ENCODE measurements at regions not wholly inside any gene's neighbourhood (a gene's known extent, or its start where the extent isn't known, plus 50 kb on each side); places are given as distances from the start of the nearest gene placed in this dataset.
A peak's percentile ranks its signal among the peaks of the same experiment; 100 is the strongest.

- no peak for DNase-seq (ENCODE audit: low spot score in 2 of 2)
- peak overlapping the region in 1 of 4 donors; percentile 2 for H3K27ac ChIP-seq
- WGBS, 2 donors: 62 to 66% methylated on average over 11 of the region's 11 CpGs
- no peaks in the 10 kb centered on the region for H3K27me3 ChIP-seq
- no peak overlapping the region for H3K4me3 ChIP-seq
- no peaks in the 10 kb centered on the region for H3K9me3 ChIP-seq
- H3K4me1 ChIP-seq: peaks cover 0 to 20% (median 3%) of the 10 kb centered on the region in 4 donors
- H3K36me3 ChIP-seq: no peaks in the 10 kb centered on the region
- TF ChIP-seq EP300 (IDR thresholded peaks at IDR 0.05) (no peak), CTCF (IDR thresholded peaks at IDR 0.05) (no peak), POLR2A (IDR thresholded peaks at IDR 0.05) (no peak)
Measured at GRCh38 chr2:200159829-200160781, 146.4 kb upstream of the SPATS2L start.

GRCh38 chr2:200161458-200161857 lies 145.0 kb upstream of the SPATS2L start:
- Histone ChIP-seq H3K36me3 (no peaks in the 10 kb centered on the region), H3K27me3 (no peaks in the 10 kb centered on the region), H3K4me3 (no peak overlapping the region), H3K9me3 (peaks cover 0 to 6% (median 0%) of the 10 kb centered on the region in 4 donors), H3K4me1 (peaks cover 0 to 13% (median 0%) of the 10 kb centered on the region in 4 donors), H3K27ac (no peak overlapping the region)
- DNase-seq (ENCODE audit: low spot score in 2 of 2): no peak
- TF ChIP-seq POLR2A (IDR thresholded peaks at IDR 0.05) (no peak), EP300 (IDR thresholded peaks at IDR 0.05) (no peak), CTCF (IDR thresholded peaks at IDR 0.05) (no peak)
- WGBS, 2 donors: 94 to 97% methylated on average over 3 of the region's 3 CpGs

GRCh38 chr2:200165687-200166086 lies 140.8 kb upstream of the SPATS2L start:
- H3K4me3 ChIP-seq: no peak overlapping the region
- H3K9me3 ChIP-seq: peaks cover 0 to 6% (median 0%) of the 10 kb centered on the region in 4 donors
- TF ChIP-seq EP300 (IDR thresholded peaks at IDR 0.05): no peak
- TF ChIP-seq CTCF (IDR thresholded peaks at IDR 0.05): no peak
- TF ChIP-seq POLR2A (IDR thresholded peaks at IDR 0.05): no peak
- H3K27ac ChIP-seq: no peak overlapping the region
- H3K4me1 ChIP-seq: no peaks in the 10 kb centered on the region
- H3K27me3 ChIP-seq: no peaks in the 10 kb centered on the region
- DNase-seq (ENCODE audit: low spot score in 2 of 2): no peak
- 96 to 100% methylated on average over 1 of the region's 1 CpG for WGBS, 2 donors
- no peaks in the 10 kb centered on the region for H3K36me3 ChIP-seq

GRCh38 chr2:200168641-200169555 lies 137.6 kb upstream of the SPATS2L start:
- Histone ChIP-seq H3K4me3 (no peak overlapping the region), H3K4me1 (no peaks in the 10 kb centered on the region), H3K27me3 (no peaks in the 10 kb centered on the region), H3K36me3 (no peaks in the 10 kb centered on the region), H3K9me3 (peaks cover 0 to 6% (median 0%) of the 10 kb centered on the region in 4 donors), H3K27ac (no peak overlapping the region)
- TF ChIP-seq CTCF (IDR thresholded peaks at IDR 0.05): no peak
- no peak for TF ChIP-seq POLR2A (IDR thresholded peaks at IDR 0.05)
- TF ChIP-seq EP300 (IDR thresholded peaks at IDR 0.05): no peak
- no peak for DNase-seq (ENCODE audit: low spot score in 2 of 2)
- 72 to 74% methylated on average over 12 of the region's 12 CpGs for WGBS, 2 donors

Measured in tibial nerve (tissue), 4 donors.